ENCODE measurements at regions not wholly inside any gene's neighbourhood (a gene's known extent, or its start where the extent isn't known, plus 50 kb on each side); places are given as distances from the start of the nearest gene placed in this dataset.

- Histone ChIP-seq H3K27me3 (ENCODE audit: insufficient read depth, poor library complexity, severe bottlenecking) (peaks cover 3% of the 10 kb centered on the region), H3K27ac (replicated peaks) (no peak overlapping the region), H3K4me3 (replicated peaks; ENCODE audit: insufficient read depth, low read length) (no peak overlapping the region)
- DNase-seq (ENCODE audit: low read depth in 1 of 2, low spot score in 1 of 2), result no peak
- no peak for TF ChIP-seq REST (IDR thresholded peaks at IDR 0.05; ENCODE audit: insufficient replicate concordance, low read depth)
- TF ChIP-seq CTCF (IDR thresholded peaks at IDR 0.05; ENCODE audit: insufficient read depth, low read length), result no peak
- TF ChIP-seq GABPA (IDR thresholded peaks at IDR 0.05; ENCODE audit: low read depth), result no peak
- no peak for TF ChIP-seq POLR2AphosphoS5 (IDR thresholded peaks at IDR 0.05; ENCODE audit: low read depth)
- no peak for TF ChIP-seq SPI1 (IDR thresholded peaks at IDR 0.05; ENCODE audit: borderline replicate concordance, low read depth)
These were observed 454.3 kb upstream of the MEX3C start for GRCh38 chr18:51651761-51652160.

GRCh38 chr18:51653507-51654213, 456.2 kb upstream of the MEX3C start:
- TF ChIP-seq GABPA (IDR thresholded peaks at IDR 0.05; ENCODE audit: low read depth), result no peak
- TF ChIP-seq REST (IDR thresholded peaks at IDR 0.05; ENCODE audit: insufficient replicate concordance, low read depth), result no peak
- no peak for TF ChIP-seq POLR2AphosphoS5 (IDR thresholded peaks at IDR 0.05; ENCODE audit: low read depth)
- no peak for TF ChIP-seq CTCF (IDR thresholded peaks at IDR 0.05; ENCODE audit: insufficient read depth, low read length)
- TF ChIP-seq SPI1 (IDR thresholded peaks at IDR 0.05; ENCODE audit: borderline replicate concordance, low read depth), result no peak
- Histone ChIP-seq H3K4me3 (replicated peaks; ENCODE audit: insufficient read depth, low read length) (no peak overlapping the region), H3K27me3 (ENCODE audit: insufficient read depth, poor library complexity, severe bottlenecking) (peaks cover 3% of the 10 kb centered on the region), H3K27ac (replicated peaks) (no peak overlapping the region)
- DNase-seq (ENCODE audit: low read depth in 1 of 2, low spot score in 1 of 2), result no peak

GRCh38 chr18:51654488-51655326, 457.2 kb upstream of the MEX3C start:
- no peak for TF ChIP-seq CTCF (IDR thresholded peaks at IDR 0.05; ENCODE audit: insufficient read depth, low read length)
- TF ChIP-seq SPI1 (IDR thresholded peaks at IDR 0.05; ENCODE audit: borderline replicate concordance, low read depth), result no peak
- no peak for TF ChIP-seq GABPA (IDR thresholded peaks at IDR 0.05; ENCODE audit: low read depth)
- no peak for TF ChIP-seq REST (IDR thresholded peaks at IDR 0.05; ENCODE audit: insufficient replicate concordance, low read depth)
- TF ChIP-seq POLR2AphosphoS5 (IDR thresholded peaks at IDR 0.05; ENCODE audit: low read depth), result no peak
- H3K27me3 ChIP-seq (ENCODE audit: insufficient read depth, poor library complexity, severe bottlenecking), result peaks cover 3% of the 10 kb centered on the region
- DNase-seq (ENCODE audit: low read depth in 1 of 2, low spot score in 1 of 2), result no peak
- no peak overlapping the region for H3K27ac ChIP-seq (replicated peaks)
- no peak overlapping the region for H3K4me3 ChIP-seq (replicated peaks; ENCODE audit: insufficient read depth, low read length)

All from HL-60 (cell line).